Body of pancreas (tissue), 4 donors: ENCODE measurements at regions not wholly inside any gene's neighbourhood (a gene's known extent, or its start where the extent isn't known, plus 50 kb on each side); places are given as distances from the start of the nearest gene placed in this dataset.
A peak's percentile ranks its signal among the peaks of the same experiment; 100 is the strongest.

Experiments
- POLR2A ChIP-seq, 3 donors: fragments of 450-650 bp; IDR thresholded peaks; one replicate each; pipeline ENCODE4 v1.6.1; 2016; ENCODE audit warnings: antibody characterized with exemption in 3 of 3, mild to moderate bottlenecking in 2 of 3
- TF ChIP-seq, protein P1 (sequence below), 7 experiments: fragments of 450-650 bp in 4 of 7; fragments of 200-600 bp in 3 of 7; sonication (generic) in 3 of 7; IDR thresholded peaks; one replicate each; pipeline ENCODE4 v1.5.1; 2016 to 2019; ENCODE audit warnings: antibody characterized with exemption in 7 of 7

DNA sequence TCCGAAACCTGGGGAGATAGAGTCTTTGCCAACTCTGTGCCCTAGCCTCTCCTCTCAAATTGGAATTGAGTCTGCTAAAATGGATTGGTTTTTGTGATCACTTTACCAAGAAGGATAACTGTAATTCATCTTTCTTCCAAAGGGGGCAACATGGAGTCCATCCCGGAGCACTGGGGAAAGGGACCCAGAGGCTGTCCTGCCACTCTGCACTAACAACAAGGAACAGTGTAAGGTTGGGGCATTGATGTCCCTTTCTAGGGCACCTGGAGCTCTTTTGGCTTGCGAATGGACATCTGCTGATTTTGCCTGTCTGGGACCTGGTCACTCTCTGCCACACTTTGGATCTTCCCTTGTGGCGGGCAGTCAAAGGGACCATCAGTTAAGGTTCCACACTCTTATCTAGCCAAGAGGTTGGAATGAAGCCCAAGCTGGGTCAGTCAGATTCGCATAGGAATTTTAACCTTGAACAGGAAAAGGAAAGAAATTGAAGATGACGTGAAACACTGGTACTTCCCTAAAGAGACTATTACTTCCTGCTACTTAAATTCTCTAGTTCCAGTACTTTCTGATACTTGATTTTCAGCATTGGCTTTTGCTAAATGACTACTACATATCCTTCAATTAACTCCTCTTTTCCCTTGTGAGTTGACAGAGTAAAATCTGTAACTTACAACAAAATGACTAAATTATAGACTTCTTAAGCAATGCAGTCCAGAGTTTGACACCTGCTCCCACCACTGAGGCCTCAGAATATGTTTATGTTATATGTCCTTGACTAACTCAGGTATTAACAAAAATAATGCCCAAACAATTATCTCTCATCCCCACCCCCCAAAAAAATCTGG is 64.7 kb upstream of the KLF7 start:
- TF ChIP-seq, protein P1, sequence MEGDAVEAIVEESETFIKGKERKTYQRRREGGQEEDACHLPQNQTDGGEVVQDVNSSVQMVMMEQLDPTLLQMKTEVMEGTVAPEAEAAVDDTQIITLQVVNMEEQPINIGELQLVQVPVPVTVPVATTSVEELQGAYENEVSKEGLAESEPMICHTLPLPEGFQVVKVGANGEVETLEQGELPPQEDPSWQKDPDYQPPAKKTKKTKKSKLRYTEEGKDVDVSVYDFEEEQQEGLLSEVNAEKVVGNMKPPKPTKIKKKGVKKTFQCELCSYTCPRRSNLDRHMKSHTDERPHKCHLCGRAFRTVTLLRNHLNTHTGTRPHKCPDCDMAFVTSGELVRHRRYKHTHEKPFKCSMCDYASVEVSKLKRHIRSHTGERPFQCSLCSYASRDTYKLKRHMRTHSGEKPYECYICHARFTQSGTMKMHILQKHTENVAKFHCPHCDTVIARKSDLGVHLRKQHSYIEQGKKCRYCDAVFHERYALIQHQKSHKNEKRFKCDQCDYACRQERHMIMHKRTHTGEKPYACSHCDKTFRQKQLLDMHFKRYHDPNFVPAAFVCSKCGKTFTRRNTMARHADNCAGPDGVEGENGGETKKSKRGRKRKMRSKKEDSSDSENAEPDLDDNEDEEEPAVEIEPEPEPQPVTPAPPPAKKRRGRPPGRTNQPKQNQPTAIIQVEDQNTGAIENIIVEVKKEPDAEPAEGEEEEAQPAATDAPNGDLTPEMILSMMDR (IDR thresholded peaks at IDR 0.05) = peak; percentile 15 to 40 (median 35)
- TF ChIP-seq POLR2A (IDR thresholded peaks at IDR 0.05) = no peak
